ENCODE measurements at regions not wholly inside any gene's neighbourhood (a gene's known extent, or its start where the extent isn't known, plus 50 kb on each side); places are given as distances from the start of the nearest gene placed in this dataset.

DNA sequence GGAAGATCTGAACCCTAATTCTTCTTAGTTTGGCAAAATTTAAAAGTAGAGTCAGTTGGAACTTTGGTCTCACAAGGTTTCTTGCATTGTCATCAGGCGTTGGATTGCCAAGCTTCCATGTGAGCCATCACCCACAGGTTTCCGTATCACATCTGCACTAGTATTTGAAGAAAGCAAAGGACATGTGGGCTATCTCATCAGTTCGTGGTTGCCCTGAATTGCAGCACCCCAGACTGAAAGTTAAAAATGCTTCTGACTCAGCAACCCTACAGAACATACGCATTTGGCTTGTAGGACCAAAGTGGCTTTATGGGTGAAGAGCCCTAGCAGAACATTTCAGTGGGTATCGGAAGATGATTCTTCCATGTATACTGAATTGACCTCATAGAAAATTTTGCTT lies 358.0 kb downstream of the ENC1 start:
- no peak for DNase-seq

DNA sequence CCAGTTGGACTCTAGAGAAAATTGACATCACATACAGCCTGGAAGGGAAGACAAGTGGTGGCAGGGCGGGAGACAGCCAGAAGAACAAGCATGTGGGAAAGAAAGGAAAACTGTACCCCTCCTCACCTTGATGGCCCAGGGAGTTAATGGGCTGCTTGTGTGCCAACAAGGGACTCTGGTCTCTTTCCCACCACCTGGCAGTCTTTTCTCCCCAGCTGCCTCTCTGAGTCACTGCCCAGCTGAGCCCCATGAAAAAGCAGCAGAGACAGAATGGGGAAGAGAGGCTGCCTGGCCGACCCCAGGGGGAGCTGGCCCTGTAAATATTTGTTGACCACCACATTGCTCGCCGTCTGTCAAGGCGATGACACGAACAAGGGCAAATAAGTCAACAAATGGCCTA lies 359.4 kb downstream of the ENC1 start:
- no peak for DNase-seq

DNA sequence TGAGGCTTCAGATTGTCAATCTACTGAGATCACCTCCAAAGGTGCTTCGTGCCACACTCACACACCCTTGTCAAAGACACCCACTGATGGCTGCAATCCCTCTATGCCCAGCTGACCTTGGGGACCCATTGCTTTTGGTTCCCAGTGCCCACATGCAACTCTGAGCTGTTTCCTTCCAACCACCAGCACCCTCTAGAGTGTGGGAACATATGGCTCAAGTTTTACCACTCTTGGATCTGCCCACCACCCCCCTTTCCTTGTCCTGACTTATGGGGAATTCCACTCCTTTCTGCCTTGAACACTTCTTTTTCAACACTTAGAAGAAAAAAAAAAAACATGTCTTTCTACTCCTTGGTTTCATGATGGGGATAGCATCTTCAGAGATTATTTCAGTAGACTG lies 360.2 kb downstream of the ENC1 start:
- no peak for DNase-seq

DNA sequence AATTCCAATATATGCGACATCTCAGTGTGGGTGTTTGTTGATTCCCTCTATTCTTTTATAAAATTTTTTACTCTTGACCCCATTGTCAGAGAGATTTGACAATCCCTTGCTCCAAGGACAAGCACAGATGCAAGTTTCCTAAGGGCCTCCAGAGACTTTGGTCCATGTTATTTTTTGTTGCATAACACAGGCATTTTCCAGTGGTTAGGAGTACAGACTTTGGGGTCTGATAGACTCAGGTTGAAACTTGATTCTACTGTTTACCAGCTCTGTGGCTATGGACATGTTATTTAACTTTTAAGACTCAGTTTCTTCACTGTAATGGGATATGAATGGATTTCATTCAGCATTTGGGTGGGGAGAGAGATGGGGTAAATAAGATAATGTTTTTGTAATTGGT lies 361.3 kb downstream of the ENC1 start:
- DNase-seq, result no peak

DNA sequence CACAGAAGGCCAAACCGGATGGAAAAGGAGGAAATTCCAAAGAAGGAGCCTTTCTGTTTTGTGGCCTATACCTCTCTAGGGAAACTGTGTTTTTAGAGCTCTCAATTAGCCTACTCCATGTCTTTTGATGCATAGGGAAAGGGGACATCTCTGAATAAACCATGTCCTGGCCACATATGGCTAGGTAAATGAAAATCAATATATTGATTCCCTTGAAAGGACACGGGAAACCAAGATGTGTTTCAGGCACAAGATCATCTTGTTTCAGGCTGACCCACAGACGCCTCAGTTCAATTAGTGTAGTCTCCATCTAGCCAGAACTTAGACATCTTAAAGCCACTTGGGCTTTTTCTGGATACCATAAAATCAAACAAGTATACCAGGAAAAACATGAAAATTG lies 363.1 kb downstream of the ENC1 start:
- no peak for DNase-seq

DNA sequence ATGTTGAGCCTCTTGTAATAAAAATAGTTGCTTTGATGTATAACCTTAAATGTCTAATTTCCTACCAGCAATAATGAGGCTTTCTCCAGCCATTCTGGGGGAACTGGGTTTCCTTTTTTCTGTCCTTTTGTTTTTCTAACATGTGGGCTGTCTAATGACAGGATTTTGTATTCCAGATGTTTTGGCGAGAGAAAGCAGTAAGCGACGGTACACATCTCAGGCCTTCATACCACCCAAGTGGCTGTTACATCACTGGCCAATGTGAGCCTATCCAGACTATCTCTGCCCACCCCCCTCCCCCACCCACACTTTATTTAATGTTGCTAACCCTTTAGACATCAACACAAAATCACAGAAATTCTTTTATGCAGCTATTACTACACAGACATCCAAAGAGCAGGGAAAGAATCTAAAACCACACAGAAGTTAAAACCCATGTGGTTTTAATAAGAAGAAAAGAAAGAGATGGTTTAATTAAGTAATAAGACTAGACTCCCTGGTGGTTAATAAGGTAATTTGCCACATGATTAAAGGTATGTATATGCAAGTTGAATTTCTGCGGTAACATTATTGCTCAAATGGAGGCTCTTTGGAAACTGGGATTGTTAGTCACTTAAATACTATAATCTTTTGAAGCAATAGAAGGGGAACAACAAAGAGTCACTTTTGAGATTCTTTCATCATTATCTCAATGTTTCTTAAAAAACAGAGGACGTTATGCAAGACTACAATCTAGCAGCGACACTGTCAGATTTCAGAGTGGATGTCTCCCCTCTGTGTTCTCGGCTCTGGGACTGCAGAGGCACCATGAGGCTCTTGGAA lies 365.1 kb downstream of the ENC1 start:
- DNase-seq, result no peak

DNA sequence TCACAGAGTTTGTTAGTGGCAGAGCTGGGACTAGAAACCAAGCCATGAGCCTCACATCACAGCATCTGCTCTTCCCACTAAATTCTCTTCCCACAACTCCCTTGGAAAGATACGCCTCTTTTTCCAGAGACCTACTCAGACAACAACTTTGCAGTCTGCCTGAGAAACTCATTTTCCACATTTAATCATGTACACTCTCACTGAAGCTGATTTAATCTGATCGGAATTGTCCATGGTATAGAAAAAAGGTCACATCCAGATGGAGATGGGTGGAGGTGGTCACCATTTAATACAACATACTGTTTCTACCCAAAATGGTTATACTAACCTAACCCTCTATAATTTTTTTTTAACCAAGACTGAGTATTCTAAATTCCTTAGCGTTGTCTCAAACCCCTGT lies 366.2 kb downstream of the ENC1 start:
- no peak for DNase-seq

DNA sequence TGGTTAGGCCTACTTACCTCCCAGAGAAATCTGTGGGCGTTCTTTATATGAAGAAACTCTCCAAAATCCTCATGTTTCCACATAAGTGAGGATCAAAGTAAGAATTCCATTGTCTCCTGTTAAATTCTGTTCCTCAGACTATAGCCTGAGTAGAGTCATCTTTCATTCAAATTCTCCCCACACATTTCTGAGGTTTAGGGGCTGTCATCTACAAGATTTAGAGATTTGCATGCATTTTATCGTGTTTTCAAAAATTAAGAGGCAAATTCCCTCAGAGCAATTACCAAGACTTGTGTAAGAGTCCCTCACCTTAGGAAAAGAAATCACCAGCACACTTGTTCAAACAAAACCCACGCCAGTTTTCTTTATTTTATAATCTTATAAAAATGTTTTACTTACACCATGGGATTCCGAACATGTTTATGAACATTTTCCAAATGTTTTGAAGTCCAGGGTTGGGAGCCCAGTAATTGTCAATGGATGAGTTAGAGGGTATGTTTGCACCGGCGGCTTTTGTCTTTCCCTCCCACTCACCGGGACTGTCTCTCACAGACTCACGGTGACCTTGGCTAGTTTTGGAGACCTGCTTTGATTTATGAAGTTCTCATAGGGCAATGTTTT lies 367.6 kb downstream of the ENC1 start:
- no peak for DNase-seq

DNA sequence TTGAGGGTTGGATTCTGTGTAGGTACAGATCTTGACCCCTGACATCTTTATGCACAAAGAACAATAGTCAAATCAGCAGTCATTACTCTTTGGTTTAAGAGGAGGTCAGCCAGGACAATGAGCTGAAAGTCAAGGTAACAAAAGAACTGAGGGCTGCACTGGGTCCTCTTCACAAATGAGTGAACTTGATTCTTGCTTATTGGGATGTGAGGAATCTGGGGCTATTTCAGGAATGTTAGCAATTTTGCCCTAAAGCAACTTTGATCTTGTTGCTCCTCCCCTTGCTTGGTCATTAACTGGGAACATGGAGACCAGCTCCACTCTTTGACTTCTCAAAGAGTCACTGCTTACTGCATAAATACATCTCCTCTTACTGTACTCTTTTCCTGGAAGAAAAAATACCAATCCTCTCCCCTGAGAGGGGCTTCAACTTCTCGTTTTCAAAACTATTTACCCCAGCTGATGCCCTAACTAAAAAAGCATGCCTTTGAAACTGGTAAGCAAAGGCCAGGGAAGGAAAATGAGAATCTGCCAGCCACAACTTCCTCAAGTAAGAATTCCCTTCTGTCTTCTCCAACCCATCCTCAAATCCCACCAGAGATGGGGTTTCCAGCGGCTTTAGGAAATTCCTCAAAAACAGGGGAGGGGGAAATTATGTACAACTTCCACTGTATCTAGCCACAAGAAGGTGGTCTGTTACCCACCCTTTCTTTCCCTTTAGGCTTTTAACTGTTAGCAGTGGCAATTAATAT lies 368.3 kb downstream of the ENC1 start:
- no peak for DNase-seq

DNA sequence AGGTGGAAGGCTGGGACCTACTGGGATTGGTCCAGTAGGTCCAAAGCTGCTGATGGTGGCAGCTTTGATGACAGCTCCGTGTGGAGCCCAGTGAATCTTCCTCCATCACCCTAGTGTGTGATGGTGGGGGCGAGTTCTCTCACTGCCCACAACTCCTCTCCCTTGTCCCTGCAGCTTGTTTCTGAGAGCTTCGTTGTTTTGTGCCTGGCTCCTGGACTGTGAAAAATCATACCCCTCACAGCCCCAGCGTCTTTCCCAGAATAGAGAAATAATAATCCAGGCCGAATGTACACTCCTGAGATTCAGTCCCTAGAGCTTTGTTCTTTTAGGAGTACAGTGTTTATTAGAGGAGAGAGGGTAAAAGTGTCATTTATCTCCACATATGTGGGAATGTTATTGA lies 372.2 kb downstream of the ENC1 start:
- no peak for DNase-seq

DNA sequence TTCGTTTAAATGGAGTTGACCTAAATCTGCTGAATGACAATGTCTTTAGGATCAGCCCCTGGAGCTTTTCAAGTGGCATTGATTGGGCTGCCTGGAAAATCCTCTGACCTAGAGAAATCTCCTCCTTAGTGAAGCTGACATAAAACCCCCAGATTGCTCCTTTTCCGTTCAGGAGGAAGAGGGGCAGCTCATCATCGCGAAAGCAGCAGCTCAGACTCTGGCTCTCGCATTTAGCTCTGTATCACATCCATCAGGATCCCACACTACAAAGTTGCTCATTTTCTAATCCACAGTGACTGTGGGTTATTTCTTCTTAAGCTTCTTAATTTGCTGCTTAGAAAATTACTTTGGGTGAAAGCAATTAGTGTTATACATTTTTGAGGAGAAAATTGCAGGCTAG lies 373.7 kb downstream of the ENC1 start:
- no peak for DNase-seq

DNA sequence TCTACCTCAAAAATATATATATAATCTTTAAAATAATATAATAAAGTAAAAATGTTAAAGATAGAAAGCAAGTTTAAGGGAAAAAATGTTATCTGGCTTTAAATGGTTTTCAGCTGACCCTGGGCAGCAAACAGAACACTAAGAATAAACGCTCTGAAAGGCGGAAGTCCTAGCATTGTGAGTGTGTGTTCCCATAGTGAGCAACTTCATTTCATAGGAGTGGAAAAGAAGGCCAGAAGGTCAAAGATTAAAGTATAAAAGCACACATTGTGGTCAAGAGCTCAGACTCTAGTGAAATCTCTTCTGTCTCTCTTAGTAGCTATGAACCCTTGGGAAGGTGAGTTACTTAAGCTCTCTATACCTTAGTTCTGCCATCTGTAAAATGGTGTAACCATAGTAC lies 374.4 kb downstream of the ENC1 start:
- no peak for DNase-seq

DNA sequence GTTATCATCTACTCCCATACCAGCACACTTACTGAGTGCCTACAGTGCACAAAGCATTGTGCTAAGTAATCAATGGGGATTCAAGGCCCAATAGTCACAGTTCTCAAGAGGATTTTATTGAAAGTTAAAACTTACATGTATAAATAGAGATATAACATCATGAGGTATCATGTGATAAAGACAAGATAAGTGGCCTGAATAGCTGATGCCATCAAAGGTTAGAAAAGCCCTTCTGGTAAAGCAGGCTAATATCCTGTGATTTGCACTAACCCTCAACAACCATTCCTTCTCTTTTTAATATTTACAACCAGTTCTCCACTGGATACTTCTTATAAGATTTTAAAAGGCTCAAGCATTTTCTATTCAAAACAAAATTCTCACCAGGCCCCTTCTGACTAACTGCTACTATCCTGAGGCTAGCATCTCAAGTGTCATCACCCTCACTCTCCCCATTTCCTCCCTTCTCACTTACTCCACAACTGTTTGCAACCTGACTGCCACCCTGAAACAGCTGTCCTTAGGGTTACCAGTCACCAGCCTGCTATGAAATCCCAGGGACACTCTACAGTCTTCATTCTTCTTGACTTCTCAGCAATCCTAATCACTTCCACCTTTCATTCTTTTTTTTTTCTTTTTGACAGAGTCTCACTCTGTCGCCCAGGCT lies 377.9 kb downstream of the ENC1 start:
- no peak for DNase-seq

DNA sequence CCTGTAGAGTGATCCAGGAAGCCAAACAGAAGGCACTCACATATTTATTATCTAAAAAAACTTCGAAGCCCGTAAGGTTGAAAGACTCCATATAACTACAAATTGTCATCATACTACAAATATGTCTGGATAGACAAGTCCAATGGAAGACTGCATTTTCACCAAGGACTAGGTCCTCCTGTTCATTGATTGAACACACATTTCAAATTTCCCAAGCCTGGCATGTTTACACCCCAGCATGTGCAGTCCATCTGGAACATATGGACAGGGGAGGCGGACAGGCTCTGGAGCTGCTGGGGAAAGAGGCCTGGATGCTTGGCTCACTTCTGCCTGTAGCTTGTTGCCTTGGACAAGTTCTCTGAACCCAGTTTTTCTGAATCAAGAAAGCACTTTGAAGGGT lies 378.7 kb downstream of the ENC1 start:
- no peak for DNase-seq

DNA sequence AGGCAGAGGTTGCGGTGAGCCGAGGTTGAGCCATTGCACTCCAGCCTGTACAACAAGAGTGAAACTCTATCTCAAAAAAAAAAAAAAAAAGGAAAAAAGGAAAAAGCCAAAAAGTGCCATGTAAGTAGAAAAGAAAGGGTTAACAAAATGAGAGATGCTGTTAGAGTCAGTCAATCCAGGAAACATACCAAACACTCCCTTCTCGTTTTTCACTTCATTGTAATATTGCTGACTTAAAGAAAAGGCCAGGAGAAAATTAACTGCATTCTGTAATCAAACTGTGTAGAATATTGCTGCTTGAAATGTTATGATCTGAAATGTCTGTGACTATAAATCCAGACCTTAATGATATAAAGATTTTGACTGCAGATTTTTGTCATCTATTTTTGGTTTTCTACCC lies 379.1 kb downstream of the ENC1 start:
- no peak for DNase-seq

DNA sequence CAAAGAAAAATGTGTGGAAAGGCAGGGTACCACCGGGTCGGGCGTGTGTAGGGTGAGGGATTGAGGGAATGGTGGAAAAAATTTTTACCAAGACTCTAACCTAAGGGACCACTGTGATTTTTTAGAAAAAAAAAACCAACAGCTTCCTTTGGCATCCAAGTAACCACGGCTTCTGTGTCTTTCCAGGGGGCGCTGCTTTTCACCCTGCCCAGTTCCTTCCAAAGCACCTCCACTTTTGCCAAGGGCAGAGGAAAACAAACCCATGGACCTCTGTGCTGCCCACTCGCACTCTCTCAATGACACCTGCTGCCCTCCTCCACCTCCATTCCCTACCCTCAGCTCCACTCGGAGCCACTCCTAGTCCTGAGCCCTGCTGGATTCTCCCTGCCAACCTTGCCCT lies 381.0 kb downstream of the ENC1 start:
- peak in 1 of 6 experiments; percentile 2 for DNase-seq

DNA sequence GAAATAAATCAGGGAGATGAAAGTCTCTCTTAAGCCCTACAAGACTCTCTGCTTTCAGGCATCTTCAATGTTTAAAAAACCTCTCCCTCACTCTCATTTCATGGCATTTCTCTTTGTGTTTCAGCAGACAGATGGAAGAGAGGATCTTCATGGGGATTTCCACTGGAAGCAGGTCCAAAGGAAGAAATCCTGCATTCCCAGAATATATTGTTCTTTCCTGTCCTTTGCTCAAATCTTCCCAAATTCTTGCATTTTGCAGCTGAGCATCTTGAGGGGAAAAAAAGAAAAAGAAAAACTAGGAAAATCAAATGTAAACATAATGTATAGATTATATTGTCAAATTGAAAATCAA lies 382.2 kb downstream of the ENC1 start:
- no peak for DNase-seq

DNA sequence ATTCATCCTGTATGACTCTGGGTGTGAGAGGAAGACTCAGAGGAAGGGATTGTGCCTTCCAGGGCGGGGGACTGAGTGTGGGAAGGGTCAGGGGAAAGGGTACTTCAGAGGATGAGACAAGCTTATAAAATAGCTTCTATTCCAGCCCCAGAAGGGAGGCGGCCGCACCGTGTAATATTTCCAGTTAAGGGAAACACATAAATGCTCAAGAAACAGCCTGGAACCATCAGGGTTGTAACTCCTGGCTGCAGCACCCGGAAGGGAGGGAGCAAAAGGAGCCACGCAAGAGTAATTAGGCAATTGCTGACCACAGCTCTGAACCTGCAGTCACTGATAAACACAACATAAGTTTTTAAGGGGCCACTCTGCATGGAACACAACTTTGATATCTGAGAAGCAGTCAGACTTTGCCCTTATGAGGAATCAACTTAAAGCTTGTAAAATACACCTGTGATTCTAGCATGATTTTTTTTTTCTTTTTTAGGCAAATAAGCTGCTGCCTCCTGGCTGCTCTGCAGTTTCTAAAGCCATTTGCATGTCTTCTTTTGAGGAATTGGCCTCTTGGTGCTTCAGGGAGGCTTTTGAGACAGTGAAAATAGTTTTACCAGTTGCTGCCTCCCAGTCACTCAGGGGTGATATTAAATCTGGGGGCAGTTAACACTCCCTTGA lies 382.7 kb downstream of the ENC1 start:
- no peak for DNase-seq

DNA sequence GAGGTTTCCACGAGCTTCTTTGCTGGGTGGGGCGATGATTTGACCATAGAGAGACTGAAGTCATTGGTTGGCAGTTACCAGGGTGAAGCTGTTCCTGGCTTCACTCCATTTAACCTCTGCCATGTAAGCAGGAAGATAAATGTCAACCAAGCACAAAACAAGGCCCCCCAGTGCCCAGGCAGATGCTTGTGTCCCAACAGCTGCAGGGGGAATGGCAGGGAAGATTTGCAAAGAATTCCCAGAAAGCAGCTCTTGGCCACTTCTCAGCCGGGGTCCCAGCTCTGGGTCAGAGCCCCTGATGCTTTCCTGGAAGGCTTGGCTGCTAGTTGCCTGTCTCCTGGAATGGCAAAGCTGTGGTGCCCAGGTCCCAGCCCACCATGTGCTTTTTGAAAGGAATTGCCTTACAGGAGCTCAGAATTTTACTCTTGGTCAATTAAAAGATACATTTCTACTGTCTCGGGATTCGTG lies 383.4 kb downstream of the ENC1 start:
- DNase-seq, result no peak

DNA sequence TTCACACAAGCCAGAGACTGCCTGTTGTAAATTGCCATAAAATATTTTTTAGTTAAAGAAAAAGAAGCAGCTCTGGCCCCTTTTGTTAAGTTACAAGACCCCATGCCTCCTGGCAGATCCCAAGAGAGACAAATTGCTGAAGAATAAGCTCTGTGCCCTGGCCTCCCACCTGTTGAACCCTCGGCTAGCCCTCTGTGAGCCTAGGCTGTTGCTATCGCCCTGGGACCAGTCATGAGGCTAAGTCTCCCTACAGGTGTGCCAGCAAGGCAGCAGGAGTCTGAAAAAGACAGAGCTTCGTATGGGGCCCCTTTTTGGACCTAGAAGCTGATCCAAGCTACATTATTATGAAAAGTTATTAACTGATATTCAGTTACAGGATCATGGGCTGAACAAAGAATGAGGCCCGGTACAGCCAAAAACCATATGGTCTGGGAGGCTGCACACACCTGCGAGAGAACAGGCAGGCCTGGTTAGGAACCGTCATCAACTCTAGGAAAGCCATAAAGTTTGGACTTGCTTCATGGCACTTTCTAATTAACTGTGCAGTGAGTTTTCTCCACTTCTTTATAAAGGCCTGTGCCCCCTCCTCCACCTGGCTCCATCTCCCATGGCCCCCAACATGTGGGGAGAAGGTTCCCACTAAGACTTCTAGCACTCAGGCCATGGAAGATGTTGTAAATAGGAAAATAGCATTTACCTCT lies 384.7 kb downstream of the ENC1 start:
- no peak for DNase-seq

DNA sequence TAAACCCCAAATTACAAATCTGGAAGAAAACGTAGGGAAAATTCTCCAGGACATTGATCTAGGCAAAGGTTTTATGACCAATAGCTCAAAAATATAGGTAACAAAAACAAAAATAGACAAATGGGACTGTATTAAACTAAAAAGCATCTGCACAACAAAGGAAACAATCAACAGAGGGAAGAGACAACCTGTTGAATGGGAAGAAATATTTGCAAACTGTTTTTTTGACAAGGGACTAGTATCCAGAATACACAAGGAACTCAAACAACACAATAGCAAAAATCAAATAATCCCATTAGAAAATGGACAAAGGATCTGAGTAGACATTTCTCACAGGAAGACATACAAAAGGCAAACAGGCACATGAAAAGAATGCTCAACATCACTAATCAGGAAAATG lies 386.3 kb downstream of the ENC1 start:
- no peak for DNase-seq

DNA sequence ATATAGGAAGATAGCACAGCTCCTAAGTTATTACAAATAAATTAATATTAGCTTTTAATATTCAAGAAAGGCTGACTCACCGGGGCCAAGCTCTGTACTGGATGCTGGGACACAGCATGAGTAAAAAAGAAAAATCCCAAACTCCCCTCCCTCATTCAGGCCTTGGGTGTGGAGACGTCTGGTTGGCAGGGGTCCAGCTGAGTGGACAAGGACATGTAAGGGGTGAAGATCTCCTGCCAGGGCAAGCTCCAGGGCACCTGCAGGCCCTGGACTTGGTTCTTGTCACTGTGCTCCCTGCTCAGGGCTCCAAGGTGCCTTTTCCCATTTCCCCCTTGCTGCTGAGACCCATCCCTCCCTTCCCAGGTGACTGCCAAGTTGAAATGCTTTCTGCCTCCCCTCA lies 388.5 kb downstream of the ENC1 start:
- no peak for DNase-seq
